WI38 (cell line): ENCODE measurements at regions not wholly inside any gene's neighbourhood (a gene's known extent, or its start where the extent isn't known, plus 50 kb on each side); places are given as distances from the start of the nearest gene placed in this dataset.

ENCODE experiments used
- H3K4me3 ChIP-seq: 2 replicates; pipeline ENCODE4 v1.5.1; 2011; ENCODE audit warnings: low read depth, mild to moderate bottlenecking, control low read depth, low read length
- TF ChIP-seq, protein P1 (sequence below): IDR thresholded peaks from 2 replicates; pipeline ENCODE4 v1.5.1; 2012; ENCODE audit warnings: low read depth, mild to moderate bottlenecking, control low read depth, low read length

DNA sequence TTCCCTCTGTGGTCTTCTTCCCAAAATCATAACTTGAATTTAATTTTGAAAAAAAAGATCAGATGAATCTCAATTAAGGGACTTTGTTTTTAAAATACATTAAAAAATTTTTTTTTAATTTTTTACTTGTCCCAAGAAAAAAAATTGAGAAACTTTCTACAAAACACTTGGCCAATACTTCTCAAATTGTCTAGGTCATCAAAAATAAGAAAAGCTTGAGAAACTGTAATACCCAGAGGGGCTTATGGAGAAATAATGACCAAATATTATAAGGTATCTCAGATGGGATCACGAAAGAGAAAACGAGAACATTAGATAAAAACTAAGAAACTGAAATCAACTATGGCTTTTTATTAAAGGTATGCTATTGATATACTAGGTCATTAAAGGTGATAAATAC, 835.0 kb downstream of the GATA3 start:
- TF ChIP-seq, protein P1, sequence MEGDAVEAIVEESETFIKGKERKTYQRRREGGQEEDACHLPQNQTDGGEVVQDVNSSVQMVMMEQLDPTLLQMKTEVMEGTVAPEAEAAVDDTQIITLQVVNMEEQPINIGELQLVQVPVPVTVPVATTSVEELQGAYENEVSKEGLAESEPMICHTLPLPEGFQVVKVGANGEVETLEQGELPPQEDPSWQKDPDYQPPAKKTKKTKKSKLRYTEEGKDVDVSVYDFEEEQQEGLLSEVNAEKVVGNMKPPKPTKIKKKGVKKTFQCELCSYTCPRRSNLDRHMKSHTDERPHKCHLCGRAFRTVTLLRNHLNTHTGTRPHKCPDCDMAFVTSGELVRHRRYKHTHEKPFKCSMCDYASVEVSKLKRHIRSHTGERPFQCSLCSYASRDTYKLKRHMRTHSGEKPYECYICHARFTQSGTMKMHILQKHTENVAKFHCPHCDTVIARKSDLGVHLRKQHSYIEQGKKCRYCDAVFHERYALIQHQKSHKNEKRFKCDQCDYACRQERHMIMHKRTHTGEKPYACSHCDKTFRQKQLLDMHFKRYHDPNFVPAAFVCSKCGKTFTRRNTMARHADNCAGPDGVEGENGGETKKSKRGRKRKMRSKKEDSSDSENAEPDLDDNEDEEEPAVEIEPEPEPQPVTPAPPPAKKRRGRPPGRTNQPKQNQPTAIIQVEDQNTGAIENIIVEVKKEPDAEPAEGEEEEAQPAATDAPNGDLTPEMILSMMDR, result no peak
- no peak overlapping the region for H3K4me3 ChIP-seq

DNA sequence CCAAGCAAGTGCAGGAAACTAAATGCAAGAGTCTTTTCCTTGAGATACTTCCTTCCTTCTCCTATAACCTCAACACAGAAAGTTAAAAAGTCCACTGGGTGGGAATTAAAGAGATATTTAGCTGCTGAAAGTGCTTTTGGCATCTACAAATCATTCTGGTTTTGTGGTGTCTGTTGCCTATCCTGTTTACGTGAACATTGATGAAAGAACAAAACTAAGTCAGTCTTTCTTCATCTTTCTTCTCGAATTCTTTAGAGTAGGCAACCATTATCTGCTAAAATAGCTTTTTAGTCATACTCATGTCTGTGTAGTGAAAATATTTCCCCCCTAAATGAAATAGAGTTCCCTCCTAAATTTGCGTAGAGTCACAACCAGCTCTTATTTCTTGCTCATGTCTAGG, 838.6 kb downstream of the GATA3 start:
- TF ChIP-seq, protein P1, result no peak
- no peak overlapping the region for H3K4me3 ChIP-seq

DNA sequence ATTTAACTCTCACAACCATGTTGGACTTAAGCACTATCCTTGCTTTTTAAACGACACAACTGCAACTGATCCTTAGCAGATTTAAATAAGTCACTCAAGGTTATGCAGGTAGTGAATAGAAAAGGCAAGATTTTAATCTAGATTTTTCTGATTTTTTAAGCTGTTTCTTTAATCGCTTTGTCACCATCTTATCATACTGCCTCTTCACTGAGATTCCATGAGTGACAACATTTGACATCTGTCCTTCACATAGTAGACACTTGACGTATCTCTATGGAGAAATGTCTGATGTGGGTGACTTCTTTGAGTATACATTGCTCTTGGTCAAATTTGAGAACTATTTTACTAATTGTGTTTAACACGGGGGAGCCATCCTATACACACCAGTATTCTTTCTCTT, 839.7 kb downstream of the GATA3 start:
- no peak overlapping the region for H3K4me3 ChIP-seq
- TF ChIP-seq, protein P1, result no peak

DNA sequence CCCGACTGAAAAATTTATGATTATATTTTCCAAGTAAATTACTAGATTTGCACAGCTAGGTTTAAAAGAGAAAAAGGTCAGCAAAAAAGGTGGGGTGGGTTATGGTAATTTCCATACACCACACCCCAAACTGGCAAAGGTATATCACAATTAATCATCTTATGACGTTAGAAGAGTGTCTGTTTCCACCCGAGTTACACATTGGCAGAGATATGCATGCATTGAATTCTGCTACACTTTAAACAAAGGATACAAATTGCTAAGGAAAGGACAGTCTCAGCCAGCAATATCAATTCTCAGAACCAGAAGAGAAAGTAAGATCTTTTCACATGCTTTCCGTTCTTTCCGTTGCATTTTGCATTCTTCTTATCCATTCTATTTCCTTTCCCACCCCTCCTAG, 843.3 kb downstream of the GATA3 start:
- TF ChIP-seq, protein P1, result no peak
- H3K4me3 ChIP-seq, result no peak overlapping the region

DNA sequence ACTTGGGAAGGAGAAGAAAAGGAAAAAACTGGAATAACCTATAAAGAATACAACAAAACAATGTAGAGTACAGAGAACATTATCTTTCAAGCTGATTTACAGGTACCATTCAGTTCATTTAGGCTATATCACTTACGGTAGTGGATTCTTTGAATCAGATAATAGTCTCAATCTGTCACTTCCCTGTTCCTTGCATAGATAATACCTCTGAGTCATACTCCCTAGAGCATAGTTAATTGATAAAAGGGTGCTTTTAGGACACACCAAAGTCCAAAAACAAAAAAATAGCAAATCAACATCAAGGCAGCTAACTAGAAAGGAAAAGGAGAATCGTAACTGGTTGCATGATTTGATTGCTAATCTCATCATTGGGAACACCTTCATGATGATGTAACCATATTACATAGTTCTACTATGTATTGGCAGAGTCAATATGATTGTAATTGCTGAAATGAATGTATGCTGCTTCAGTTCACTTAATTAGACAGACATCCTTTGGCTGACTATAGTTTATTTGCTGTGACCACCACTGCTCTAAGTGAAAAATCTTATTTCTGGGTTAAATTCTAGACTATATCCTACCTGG, 844.4 kb downstream of the GATA3 start:
- TF ChIP-seq, protein P1, result no peak

DNA sequence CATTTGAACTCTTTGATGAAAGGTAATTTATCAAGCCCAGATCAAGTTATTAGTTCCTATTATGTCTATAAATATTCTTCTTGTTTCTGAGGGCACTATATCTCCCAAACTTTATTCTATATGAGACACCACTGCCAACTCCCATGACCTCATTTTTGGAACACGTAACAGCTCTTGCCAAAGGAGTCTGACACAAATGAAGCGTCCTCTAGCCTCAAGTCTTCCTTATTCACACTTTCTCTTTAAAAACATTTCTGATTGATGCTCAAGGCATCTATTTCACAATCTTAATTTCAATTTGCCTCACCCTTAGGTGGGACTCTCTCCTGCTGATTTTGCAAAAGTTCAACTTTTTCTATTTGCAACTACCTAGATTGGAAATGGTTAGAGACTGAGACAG, 848.4 kb downstream of the GATA3 start:
- TF ChIP-seq, protein P1, result no peak
- H3K4me3 ChIP-seq, result no peak overlapping the region

More for the DNA sequence above, 844.4 kb downstream of the GATA3 start:
- no peak overlapping the region for H3K4me3 ChIP-seq

DNA sequence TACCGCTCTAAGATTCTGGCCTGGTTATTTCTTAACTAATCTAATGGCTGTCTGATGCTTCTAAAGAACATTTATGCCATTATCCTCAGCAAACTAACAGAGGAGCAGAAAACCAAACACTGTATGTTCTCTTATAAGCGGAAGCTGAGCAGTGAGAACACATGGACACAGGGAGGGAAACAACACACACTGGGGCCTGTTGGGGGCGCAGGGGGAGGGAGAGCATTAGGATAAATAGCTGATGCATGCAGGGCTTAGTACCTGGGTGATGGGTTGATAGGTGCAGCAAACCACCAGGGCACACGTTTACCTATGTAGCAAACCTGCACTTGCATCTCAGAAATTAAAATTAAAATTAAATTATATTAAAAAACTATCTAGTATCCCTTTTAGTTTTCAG, 853.5 kb downstream of the GATA3 start:
- TF ChIP-seq, protein P1, result no peak
- H3K4me3 ChIP-seq, result no peak overlapping the region
